ENCODE measurements at regions not wholly inside any gene's neighbourhood (a gene's known extent, or its start where the extent isn't known, plus 50 kb on each side); places are given as distances from the start of the nearest gene placed in this dataset.

DNA sequence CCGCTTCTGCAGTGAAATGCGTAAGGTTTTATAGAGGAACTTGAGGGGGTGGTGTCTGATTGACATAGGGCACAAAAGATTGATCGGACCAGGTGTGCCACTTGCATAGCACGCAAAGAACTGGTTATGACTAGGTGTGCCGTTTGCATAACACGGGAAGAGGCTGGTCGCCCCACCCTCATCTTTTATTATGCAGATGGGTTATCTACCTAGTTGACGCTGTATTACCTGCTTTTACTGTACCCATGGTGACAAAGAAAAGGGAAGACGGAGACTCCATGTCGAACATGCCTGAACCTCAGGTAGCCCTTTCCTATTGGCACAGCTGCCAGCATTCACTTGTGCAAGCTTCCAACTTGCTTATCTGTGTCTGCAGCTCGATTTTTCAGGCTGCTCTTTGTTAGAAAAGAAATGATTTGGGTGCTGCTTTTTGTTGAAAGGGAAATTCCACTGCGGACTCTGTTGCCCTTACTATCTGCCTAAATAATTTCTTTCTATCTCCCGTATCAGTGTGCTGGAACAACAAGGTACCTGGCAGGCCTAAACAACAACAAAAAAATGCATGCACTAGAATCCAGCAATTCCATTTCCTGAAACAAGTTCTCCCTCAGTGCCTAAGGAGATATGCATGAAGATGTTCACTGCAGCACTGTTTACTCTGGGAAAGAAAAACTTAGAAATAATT, 194.4 kb upstream of the KAZN start:
- TF ChIP-seq, protein P1, sequence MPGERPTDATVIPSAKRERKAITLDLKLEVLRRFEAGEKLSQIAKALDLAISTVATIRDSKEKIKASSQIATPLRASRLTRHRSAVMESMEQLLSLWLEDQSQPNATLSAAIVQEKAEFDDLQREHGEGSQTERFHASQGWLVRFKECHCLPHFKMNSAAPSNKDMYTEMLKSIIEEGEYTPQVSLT (CRISPR knock-in tag; IDR thresholded peaks at IDR 0.05; ENCODE audit: borderline replicate concordance, low read depth) = no peak
- TF ChIP-seq, protein P2, sequence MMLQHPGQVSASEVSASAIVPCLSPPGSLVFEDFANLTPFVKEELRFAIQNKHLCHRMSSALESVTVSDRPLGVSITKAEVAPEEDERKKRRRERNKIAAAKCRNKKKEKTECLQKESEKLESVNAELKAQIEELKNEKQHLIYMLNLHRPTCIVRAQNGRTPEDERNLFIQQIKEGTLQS (CRISPR knock-in tag; IDR thresholded peaks at IDR 0.05) = no peak
